ENCODE measurements at regions not wholly inside any gene's neighbourhood (a gene's known extent, or its start where the extent isn't known, plus 50 kb on each side); places are given as distances from the start of the nearest gene placed in this dataset.

DNA sequence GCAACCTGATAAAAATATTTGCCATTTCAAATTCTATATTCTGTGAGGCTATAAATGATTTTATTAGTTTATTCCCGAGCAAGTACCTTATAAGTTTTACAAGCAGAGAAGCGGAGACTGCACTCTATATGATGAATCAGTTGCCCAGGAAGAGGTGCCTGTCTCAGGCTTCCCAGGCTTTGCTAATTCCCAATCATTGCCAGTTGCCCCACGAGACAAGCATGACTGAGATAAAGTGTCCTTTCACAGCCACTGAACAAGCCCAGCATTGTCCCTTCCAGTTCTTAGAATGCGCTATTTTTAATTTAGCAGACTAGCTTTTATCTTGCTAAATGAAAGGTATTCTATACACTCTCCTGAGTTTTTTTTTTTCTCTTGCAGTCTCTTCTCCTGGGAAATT is 260.7 kb downstream of the ALDH8A1 start:
- 31% methylated on average over 4 of the region's 4 CpGs for WGBS
- no peak overlapping the region for H3K27ac ChIP-seq
- H3K4me3 ChIP-seq: no peak overlapping the region
- DNase-seq (ENCODE audit: low spot score): peak; percentile 7
- H3K36me3 ChIP-seq: no peaks in the 10 kb centered on the region
- H3K4me1 ChIP-seq (replicated peaks): no peaks in the 10 kb centered on the region
- H3K27me3 ChIP-seq (replicated peaks; ENCODE audit: insufficient read depth): no peaks in the 10 kb centered on the region
- intact Hi-C loops (cut with DNase I): no loop called here
- H3K9me3 ChIP-seq: no peaks in the 10 kb centered on the region
- TF ChIP-seq POLR2AphosphoS5 (IDR thresholded peaks at IDR 0.05) (no peak), POLR2A (IDR thresholded peaks at IDR 0.05) (no peak)
- TF ChIP-seq, protein P1, sequence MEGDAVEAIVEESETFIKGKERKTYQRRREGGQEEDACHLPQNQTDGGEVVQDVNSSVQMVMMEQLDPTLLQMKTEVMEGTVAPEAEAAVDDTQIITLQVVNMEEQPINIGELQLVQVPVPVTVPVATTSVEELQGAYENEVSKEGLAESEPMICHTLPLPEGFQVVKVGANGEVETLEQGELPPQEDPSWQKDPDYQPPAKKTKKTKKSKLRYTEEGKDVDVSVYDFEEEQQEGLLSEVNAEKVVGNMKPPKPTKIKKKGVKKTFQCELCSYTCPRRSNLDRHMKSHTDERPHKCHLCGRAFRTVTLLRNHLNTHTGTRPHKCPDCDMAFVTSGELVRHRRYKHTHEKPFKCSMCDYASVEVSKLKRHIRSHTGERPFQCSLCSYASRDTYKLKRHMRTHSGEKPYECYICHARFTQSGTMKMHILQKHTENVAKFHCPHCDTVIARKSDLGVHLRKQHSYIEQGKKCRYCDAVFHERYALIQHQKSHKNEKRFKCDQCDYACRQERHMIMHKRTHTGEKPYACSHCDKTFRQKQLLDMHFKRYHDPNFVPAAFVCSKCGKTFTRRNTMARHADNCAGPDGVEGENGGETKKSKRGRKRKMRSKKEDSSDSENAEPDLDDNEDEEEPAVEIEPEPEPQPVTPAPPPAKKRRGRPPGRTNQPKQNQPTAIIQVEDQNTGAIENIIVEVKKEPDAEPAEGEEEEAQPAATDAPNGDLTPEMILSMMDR (IDR thresholded peaks at IDR 0.05): no peak

- TF ChIP-seq, protein P1 (IDR thresholded peaks at IDR 0.05): no peak
- no peak for TF ChIP-seq POLR2A (IDR thresholded peaks at IDR 0.05)
- TF ChIP-seq POLR2AphosphoS5 (IDR thresholded peaks at IDR 0.05): no peak
- 71% methylated on average over 6 of the region's 6 CpGs for whole genome bisulfite sequencing
- intact Hi-C loops (cut with DNase I): no loop called here
- Histone ChIP-seq H3K36me3 (no peaks in the 10 kb centered on the region), H3K27ac (no peak overlapping the region), H3K4me1 (replicated peaks) (no peaks in the 10 kb centered on the region), H3K4me3 (no peak overlapping the region), H3K9me3 (no peaks in the 10 kb centered on the region), H3K27me3 (replicated peaks; ENCODE audit: insufficient read depth) (no peaks in the 10 kb centered on the region)
- DNase-seq (ENCODE audit: low spot score): no peak
Observed at GRCh38 chr6:134686071-134686470, 263.8 kb downstream of the ALDH8A1 start.

DNA sequence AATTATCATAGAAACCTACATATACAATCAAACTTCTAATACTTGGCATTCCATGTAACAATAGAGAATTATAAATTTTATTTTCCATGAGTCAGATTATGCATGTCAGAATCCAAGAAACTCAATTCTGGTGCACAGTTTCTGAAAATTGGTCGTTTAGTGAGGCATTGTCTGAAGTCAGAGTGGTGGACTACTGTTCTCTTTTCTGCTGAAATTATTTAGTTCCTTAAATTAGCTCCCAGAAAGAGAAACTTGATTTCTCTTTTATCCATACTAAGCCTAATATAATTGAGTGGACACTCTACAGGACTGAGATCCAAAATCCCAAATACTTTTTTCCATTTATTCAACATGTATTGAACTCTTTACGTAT is 265.5 kb downstream of the ALDH8A1 start:
- H3K27ac ChIP-seq: no peak overlapping the region
- H3K36me3 ChIP-seq: no peaks in the 10 kb centered on the region
- H3K9me3 ChIP-seq: no peaks in the 10 kb centered on the region
- H3K4me1 ChIP-seq (replicated peaks): no peaks in the 10 kb centered on the region
- intact Hi-C loops (cut with DNase I): no loop called here
- 56% methylated on average over 2 of the region's 2 CpGs for WGBS
- no peak for DNase-seq (ENCODE audit: low spot score)
- no peaks in the 10 kb centered on the region for H3K27me3 ChIP-seq (replicated peaks; ENCODE audit: insufficient read depth)
- TF ChIP-seq, protein P1 (IDR thresholded peaks at IDR 0.05): no peak
- TF ChIP-seq POLR2A (IDR thresholded peaks at IDR 0.05) (no peak), POLR2AphosphoS5 (IDR thresholded peaks at IDR 0.05) (no peak)
- no peak overlapping the region for H3K4me3 ChIP-seq

- Histone ChIP-seq H3K4me3 (no peak overlapping the region), H3K9me3 (no peaks in the 10 kb centered on the region), H3K27me3 (replicated peaks; ENCODE audit: insufficient read depth) (no peaks in the 10 kb centered on the region), H3K4me1 (replicated peaks) (no peaks in the 10 kb centered on the region), H3K27ac (no peak overlapping the region), H3K36me3 (no peaks in the 10 kb centered on the region)
- 72% methylated on average over 2 of the region's 2 CpGs for WGBS
- TF ChIP-seq POLR2AphosphoS5 (IDR thresholded peaks at IDR 0.05) (no peak), POLR2A (IDR thresholded peaks at IDR 0.05) (no peak)
- TF ChIP-seq, protein P1 (IDR thresholded peaks at IDR 0.05): no peak
- intact Hi-C loops (cut with DNase I): no loop called here
- DNase-seq (ENCODE audit: low spot score): no peak
Observed at GRCh38 chr6:134683783-134684422, 266.0 kb downstream of the ALDH8A1 start.

GRCh38 chr6:134680433-134680832 is 269.5 kb downstream of the ALDH8A1 start:
- no peaks in the 10 kb centered on the region for H3K27me3 ChIP-seq (replicated peaks; ENCODE audit: insufficient read depth)
- no peaks in the 10 kb centered on the region for H3K4me1 ChIP-seq (replicated peaks)
- no peak overlapping the region for H3K27ac ChIP-seq
- intact Hi-C loops (cut with DNase I): no loop called here
- WGBS: 92% methylated on average over 1 of the region's 1 CpG
- H3K36me3 ChIP-seq: no peaks in the 10 kb centered on the region
- TF ChIP-seq POLR2AphosphoS5 (IDR thresholded peaks at IDR 0.05) (no peak), POLR2A (IDR thresholded peaks at IDR 0.05) (no peak)
- TF ChIP-seq, protein P1 (IDR thresholded peaks at IDR 0.05): no peak
- no peak for DNase-seq (ENCODE audit: low spot score)
- no peak overlapping the region for H3K4me3 ChIP-seq
- no peaks in the 10 kb centered on the region for H3K9me3 ChIP-seq

All from prostate gland (tissue), 2 donors.